Activated CD4-positive, alpha-beta T cell treated with anti-CD3 and anti-CD28 coated beads, Interleukin-2, amount 10 ng/mL, durations not matched to agents 24 days and 14 days (primary cell): ENCODE measurements at regions not wholly inside any gene's neighbourhood (a gene's known extent, or its start where the extent isn't known, plus 50 kb on each side); places are given as distances from the start of the nearest gene placed in this dataset.

Experiments
- DNase-seq: peaks from one replicate; pipeline ENCODE4 v3.0.0; 2022
- H3K27ac Mint-ChIP-seq: one replicate; pipeline ENCODE4 v1.8.0; 2022; ENCODE audit warnings: mild to moderate bottlenecking, mixed read lengths
- H3K27me3 Mint-ChIP-seq: one replicate; pipeline ENCODE4 v1.8.0; 2022; ENCODE audit warnings: mixed read lengths
- H3K36me3 Mint-ChIP-seq: one replicate; pipeline ENCODE4 v1.8.0; 2022; ENCODE audit warnings: low read depth, mild to moderate bottlenecking, mixed read lengths
- H3K4me1 Mint-ChIP-seq: one replicate; pipeline ENCODE4 v1.8.0; 2021; ENCODE audit warnings: mixed read lengths
- H3K4me3 Mint-ChIP-seq: one replicate; pipeline ENCODE4 v1.8.0; 2022; ENCODE audit warnings: mild to moderate bottlenecking, moderate library complexity, mixed read lengths
- H3K9me3 Mint-ChIP-seq: one replicate; pipeline ENCODE4 v1.8.0; 2021; ENCODE audit warnings: mixed read lengths
- intact Hi-C: fragments of 100-400 bp; cut with micrococcal nuclease; formaldehyde crosslinking; loops from one replicate; pipeline ENCODE4 v1.15.1; 2023

- Mint-ChIP-seq H3K36me3 (no peaks in the 10 kb centered on the region), H3K4me1 (no peaks in the 10 kb centered on the region), H3K27me3 (peaks cover 5% of the 10 kb centered on the region), H3K4me3 (no peak overlapping the region), H3K9me3 (no peaks in the 10 kb centered on the region), H3K27ac (no peak overlapping the region)
- intact Hi-C loops, result no loop called here
- DNase-seq, result no peak
These were observed 387.2 kb downstream of the ARHGEF28 start for GRCh38 chr5:74013222-74013621.

- Mint-ChIP-seq H3K27me3 (peaks cover 9% of the 10 kb centered on the region), H3K9me3 (no peaks in the 10 kb centered on the region), H3K36me3 (no peaks in the 10 kb centered on the region), H3K4me1 (no peaks in the 10 kb centered on the region), H3K27ac (no peak overlapping the region), H3K4me3 (no peak overlapping the region)
- intact Hi-C loops, result no loop called here
- no peak for DNase-seq
These were observed 383.5 kb downstream of the ARHGEF28 start for GRCh38 chr5:74009502-74009901.

DNA sequence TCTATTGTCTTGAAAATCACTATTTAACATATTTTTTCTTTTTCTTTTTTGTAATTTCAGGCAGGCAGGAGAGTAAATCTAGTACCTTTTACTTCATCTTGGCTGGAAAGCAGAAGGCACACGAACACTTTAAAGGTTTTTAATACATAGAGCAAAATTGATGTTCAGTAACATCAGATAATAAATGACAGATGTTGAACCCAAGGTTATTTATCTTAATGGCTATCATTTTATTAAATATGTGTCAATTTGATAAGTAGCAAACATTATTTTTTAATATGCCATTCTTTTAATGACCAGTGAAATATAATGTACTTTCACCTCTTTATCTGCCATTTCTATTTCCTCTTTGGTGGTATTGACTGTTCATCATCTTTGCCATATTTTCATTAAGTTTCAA lies 381.2 kb downstream of the ARHGEF28 start:
- Mint-ChIP-seq H3K36me3 (no peaks in the 10 kb centered on the region), H3K9me3 (no peaks in the 10 kb centered on the region), H3K27ac (no peak overlapping the region), H3K4me3 (no peak overlapping the region), H3K4me1 (no peaks in the 10 kb centered on the region), H3K27me3 (peaks cover 9% of the 10 kb centered on the region)
- DNase-seq, result no peak
- intact Hi-C loops, result no loop called here

GRCh38 chr5:73999297-73999696 lies 373.3 kb downstream of the ARHGEF28 start:
- Mint-ChIP-seq H3K9me3 (no peaks in the 10 kb centered on the region), H3K27me3 (peaks cover 4% of the 10 kb centered on the region), H3K27ac (no peak overlapping the region), H3K4me1 (no peaks in the 10 kb centered on the region), H3K4me3 (no peak overlapping the region), H3K36me3 (no peaks in the 10 kb centered on the region)
- no peak for DNase-seq
- intact Hi-C loops, result no loop called here

DNA sequence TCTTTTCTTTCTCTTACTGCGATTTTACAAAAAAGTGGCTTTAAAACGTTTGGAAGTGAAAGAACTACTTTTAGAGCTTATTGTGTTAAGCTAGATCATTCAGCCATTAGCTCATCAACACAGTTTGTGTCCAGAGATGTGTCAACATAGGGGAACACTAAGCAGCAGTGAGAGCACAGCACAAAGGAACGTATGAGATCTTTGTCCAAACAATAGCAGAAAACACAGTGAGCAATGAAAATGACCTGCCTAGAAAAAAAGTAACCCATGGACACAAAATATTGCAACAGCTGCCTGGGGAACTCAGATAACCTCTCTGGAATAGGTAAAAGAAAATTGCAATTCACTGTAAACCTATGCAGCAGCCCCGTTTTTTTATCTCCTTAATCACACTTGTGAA lies 372.5 kb downstream of the ARHGEF28 start:
- H3K27me3 Mint-ChIP-seq, result peaks cover 4% of the 10 kb centered on the region
- intact Hi-C loops, result no loop called here
- DNase-seq, result no peak
- H3K36me3 Mint-ChIP-seq, result no peaks in the 10 kb centered on the region
- no peaks in the 10 kb centered on the region for H3K4me1 Mint-ChIP-seq
- H3K9me3 Mint-ChIP-seq, result no peaks in the 10 kb centered on the region
- H3K4me3 Mint-ChIP-seq, result no peak overlapping the region
- no peak overlapping the region for H3K27ac Mint-ChIP-seq

DNA sequence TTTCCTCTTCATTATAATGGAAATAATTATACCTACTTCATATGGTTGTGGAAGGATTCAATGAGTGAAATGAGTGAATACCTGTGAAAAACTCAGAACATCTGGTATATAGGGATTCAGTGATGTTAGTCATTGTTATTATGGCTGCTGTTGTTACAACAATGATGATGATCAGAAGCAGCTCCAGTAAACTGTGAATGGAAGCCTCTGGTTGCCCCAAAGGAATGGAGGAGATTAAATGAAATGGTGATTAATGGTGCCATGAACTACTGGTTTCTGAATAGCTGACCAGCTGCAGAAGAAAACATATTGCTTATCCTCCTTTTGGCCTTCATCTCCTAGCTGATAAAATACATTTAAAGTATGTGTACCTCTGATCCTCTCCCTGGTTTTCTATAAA lies 372.0 kb downstream of the ARHGEF28 start:
- no peaks in the 10 kb centered on the region for H3K4me1 Mint-ChIP-seq
- no peak overlapping the region for H3K4me3 Mint-ChIP-seq
- no peak overlapping the region for H3K27ac Mint-ChIP-seq
- H3K36me3 Mint-ChIP-seq, result no peaks in the 10 kb centered on the region
- DNase-seq, result no peak
- H3K9me3 Mint-ChIP-seq, result no peaks in the 10 kb centered on the region
- peaks cover 4% of the 10 kb centered on the region for H3K27me3 Mint-ChIP-seq
- intact Hi-C loops, result no loop called here

GRCh38 chr5:73996151-73996755 lies 370.3 kb downstream of the ARHGEF28 start:
- Mint-ChIP-seq H3K27me3 (peaks cover 4% of the 10 kb centered on the region), H3K36me3 (no peaks in the 10 kb centered on the region), H3K4me3 (no peak overlapping the region), H3K4me1 (no peaks in the 10 kb centered on the region), H3K9me3 (no peaks in the 10 kb centered on the region), H3K27ac (no peak overlapping the region)
- intact Hi-C loops, result no loop called here
- no peak for DNase-seq

- Mint-ChIP-seq H3K36me3 (no peaks in the 10 kb centered on the region), H3K4me1 (no peaks in the 10 kb centered on the region), H3K4me3 (no peak overlapping the region), H3K9me3 (no peaks in the 10 kb centered on the region), H3K27ac (no peak overlapping the region), H3K27me3 (peaks cover 4% of the 10 kb centered on the region)
- intact Hi-C loops, result no loop called here
- DNase-seq, result no peak
These were observed 369.0 kb downstream of the ARHGEF28 start for GRCh38 chr5:73994963-73995362.
